NCI-H1930 (cell line): ENCODE measurements at regions not wholly inside any gene's neighbourhood (a gene's known extent, or its start where the extent isn't known, plus 50 kb on each side); places are given as distances from the start of the nearest gene placed in this dataset.

Experiments used
- DNase-seq, 2 experiments: peaks; one replicate each; lab custom pipeline; 2025; lab: John Stamatoyannopoulos, UW

GRCh38 chr4:106766519-106766918 lies 269.6 kb downstream of the DKK2 start:
- DNase-seq: no peak

- DNase-seq: no peak
Observed at GRCh38 chr4:106764774-106765173, 271.3 kb downstream of the DKK2 start.

- no peak for DNase-seq
Observed at GRCh38 chr4:106762666-106763443, 273.3 kb downstream of the DKK2 start.

GRCh38 chr4:106753426-106753825 lies 282.7 kb downstream of the DKK2 start:
- no peak for DNase-seq

GRCh38 chr4:106746451-106746850 lies 289.7 kb downstream of the DKK2 start:
- DNase-seq: no peak

GRCh38 chr4:106738121-106738520 lies 298.0 kb downstream of the DKK2 start:
- DNase-seq: no peak

- DNase-seq: no peak
Observed at GRCh38 chr4:106718548-106718947, 317.6 kb downstream of the DKK2 start.

GRCh38 chr4:106717091-106717490 lies 319.0 kb downstream of the DKK2 start:
- DNase-seq: no peak

- no peak for DNase-seq
Observed at GRCh38 chr4:106715825-106716224, 320.3 kb downstream of the DKK2 start.

GRCh38 chr4:106708464-106708816 lies 327.7 kb downstream of the DKK2 start:
- DNase-seq: no peak

GRCh38 chr4:106707776-106708463 lies 328.2 kb downstream of the DKK2 start:
- DNase-seq: no peak

- DNase-seq: no peak
Observed at GRCh38 chr4:106704253-106704870, 331.8 kb downstream of the DKK2 start.

GRCh38 chr4:106700321-106700720 lies 331.7 kb upstream of the GIMD1 start:
- DNase-seq: no peak

- DNase-seq: no peak
Observed at GRCh38 chr4:106698621-106699195, 330.1 kb upstream of the GIMD1 start.

GRCh38 chr4:106695501-106696262 lies 327.1 kb upstream of the GIMD1 start:
- no peak for DNase-seq

GRCh38 chr4:106694232-106694631 lies 325.7 kb upstream of the GIMD1 start:
- no peak for DNase-seq

GRCh38 chr4:106691749-106692148 lies 323.2 kb upstream of the GIMD1 start:
- no peak for DNase-seq

GRCh38 chr4:106690487-106690886 lies 321.9 kb upstream of the GIMD1 start:
- DNase-seq: no peak

- no peak for DNase-seq
Observed at GRCh38 chr4:106687026-106687425, 318.4 kb upstream of the GIMD1 start.

GRCh38 chr4:106681381-106681921 lies 312.9 kb upstream of the GIMD1 start:
- DNase-seq: no peak

GRCh38 chr4:106679063-106679462 lies 310.5 kb upstream of the GIMD1 start:
- DNase-seq: no peak

GRCh38 chr4:106677213-106677612 lies 308.6 kb upstream of the GIMD1 start:
- DNase-seq: no peak
